SK-N-SH (cell line): ENCODE measurements at regions not wholly inside any gene's neighbourhood (a gene's known extent, or its start where the extent isn't known, plus 50 kb on each side); places are given as distances from the start of the nearest gene placed in this dataset.
A peak's percentile ranks its signal among the peaks of the same experiment; 100 is the strongest.

Experiments used
- CTCF ChIA-PET: fragments of 300-600, 350-600 bp; formaldehyde crosslinking; extraction: SDS; loops from one replicate; lab custom pipeline; 2021; lab: Yijun Ruan, JAX
- POLR2A ChIA-PET: fragments of 350-600 bp; sonication (Branson Sonifier 250); formaldehyde crosslinking; extraction: SDS; loops from one replicate; lab custom pipeline; 2020; ENCODE audit warnings: antibody characterized with exemption, inconsistent platforms; lab: Yijun Ruan, JAX
- DNase-seq: peaks from one replicate; pipeline ENCODE4 v3.0.0; 2012
- H2AFZ ChIP-seq: fragments of 200-600 bp; sonication (generic); 2 replicates; pipeline ENCODE4 v1.8.1; 2016; ENCODE audit warnings: antibody characterized with exemption, mild to moderate bottlenecking, low read depth
- H3F3A ChIP-seq: fragments of 200-600 bp; sonication (generic); replicated peaks from 2 replicates; pipeline ENCODE3; 2016; ENCODE audit warnings: antibody characterized with exemption, mild to moderate bottlenecking; ENCODE audit not compliant: insufficient read depth
- H3K27ac ChIP-seq, 2 experiments: fragments of 200-500 bp in 1 of 2; fragments of 200-600 bp in 1 of 2; sonication (Bioruptor generic) in 1 of 2; sonication (generic), shearing (Covaris generic) in 1 of 2; 2 replicates each; pipeline versions ENCODE4 v1.5.1 to v1.6.1; 2014 to 2016; ENCODE audit warnings: low read depth in 2 of 2, inconsistent platforms in 1 of 2, low read length in 1 of 2, mild to moderate bottlenecking in 1 of 2, mixed read lengths in 1 of 2
- H3K27me3 ChIP-seq: fragments of 200-600 bp; sonication (generic), shearing (Covaris generic); 2 replicates; pipeline ENCODE4 v1.6.1; 2016; ENCODE audit warnings: mixed run types; ENCODE audit not compliant: insufficient read depth
- H3K36me3 ChIP-seq, 2 experiments: fragments of 200-500 bp in 1 of 2; fragments of 200-600 bp in 1 of 2; sonication (Bioruptor generic) in 1 of 2; sonication (generic) in 1 of 2; replicated peaks in 1 of 2; 2 replicates each; pipeline versions ENCODE3 to v1.5.1; 2014 to 2016; ENCODE audit warnings: low read length in 1 of 2, mild to moderate bottlenecking in 1 of 2; ENCODE audit not compliant: insufficient read depth in 2 of 2, control insufficient read depth in 1 of 2
- H3K4me1 ChIP-seq, 2 experiments: fragments of 200-500 bp in 1 of 2; fragments of 200-600 bp in 1 of 2; sonication (Bioruptor generic) in 1 of 2; sonication (generic), shearing (Covaris generic) in 1 of 2; 2 replicates each; pipeline versions ENCODE4 v1.5.1 to v1.6.1; 2014 to 2016; ENCODE audit warnings: low read depth in 1 of 2, low read length in 1 of 2, mixed run types in 1 of 2; ENCODE audit not compliant: insufficient read depth in 2 of 2, control insufficient read depth in 1 of 2
- H3K4me2 ChIP-seq: fragments of 200-600 bp; sonication (generic), shearing (Covaris generic); 2 replicates; pipeline ENCODE4 v1.6.1; 2017; ENCODE audit warnings: mixed run types
- H3K4me3 ChIP-seq, 2 experiments: fragments of 200-500 bp in 1 of 2; fragments of 200-600 bp in 1 of 2; sonication (Bioruptor generic) in 1 of 2; sonication (generic), shearing (Covaris generic) in 1 of 2; 2 replicates each; pipeline versions ENCODE4 v1.5.1 to v1.8.1; 2014 to 2016; ENCODE audit warnings: low read depth in 2 of 2, inconsistent platforms in 1 of 2, low read length in 1 of 2, mild to moderate bottlenecking in 1 of 2, mixed read lengths in 1 of 2, moderate library complexity in 1 of 2
- H3K79me2 ChIP-seq: fragments of 200-600 bp; sonication (generic); 2 replicates; pipeline ENCODE4 v1.8.1; 2017; ENCODE audit warnings: mild to moderate bottlenecking; ENCODE audit not compliant: insufficient read depth
- H3K9ac ChIP-seq: fragments of 200-600 bp; sonication (generic); 2 replicates; pipeline ENCODE4 v1.6.1; 2017; ENCODE audit warnings: mixed run types
- H3K9me2 ChIP-seq: fragments of 200-600 bp; sonication (generic); 2 replicates; pipeline ENCODE4 v1.6.1; 2017; ENCODE audit warnings: mixed run types
- H3K9me3 ChIP-seq: fragments of 200-600 bp; sonication (generic); 2 replicates; pipeline ENCODE4 v1.6.1; 2017; ENCODE audit warnings: mixed run types, mild to moderate bottlenecking, moderate library complexity
- H4K20me1 ChIP-seq: fragments of 200-600 bp; sonication (generic); 2 replicates; pipeline ENCODE4 v1.6.1; 2017; ENCODE audit warnings: mild to moderate bottlenecking, mixed run types; ENCODE audit not compliant: insufficient read depth
- ELF1 ChIP-seq: IDR thresholded peaks from 2 replicates; pipeline ENCODE4 v1.4.0; 2012
- GABPA ChIP-seq: IDR thresholded peaks from 2 replicates; pipeline ENCODE4 v1.4.0; 2012; ENCODE audit warnings: low read depth, mild to moderate bottlenecking
- IRF3 ChIP-seq: fragments of 150-350 bp; IDR thresholded peaks from 2 replicates; pipeline ENCODE4 v1.6.1; 2016; ENCODE audit warnings: mild to moderate bottlenecking, low read depth, low read length
- JUND ChIP-seq: IDR thresholded peaks from 2 replicates; pipeline ENCODE4 v1.4.0; 2012
- NFIC ChIP-seq: IDR thresholded peaks from 2 replicates; pipeline ENCODE4 v1.4.0; 2012; ENCODE audit warnings: borderline replicate concordance
- NRF1 ChIP-seq: IDR thresholded peaks from 2 replicates; pipeline ENCODE4 v1.6.1; 2012; ENCODE audit warnings: low read depth, mild to moderate bottlenecking, low read length
- POLR2AphosphoS5 ChIP-seq: IDR thresholded peaks from 2 replicates; pipeline ENCODE4 v1.6.1; 2012; ENCODE audit warnings: low read depth, low read length
- RCOR1 ChIP-seq: fragments of 150-350 bp; IDR thresholded peaks from 2 replicates; pipeline ENCODE4 v1.6.1; 2017; ENCODE audit warnings: antibody characterized with exemption, low read length
- REST ChIP-seq: IDR thresholded peaks from 2 replicates; pipeline ENCODE4 v1.6.1; 2012; ENCODE audit warnings: mild to moderate bottlenecking, low read depth, low read length, moderate library complexity
- RFX5 ChIP-seq: IDR thresholded peaks from 2 replicates; pipeline ENCODE4 v1.6.1; 2012; ENCODE audit warnings: mild to moderate bottlenecking, improper control_type of control experiment, low read length
- RXRA ChIP-seq: IDR thresholded peaks from 2 replicates; pipeline ENCODE4 v1.4.0; 2012; ENCODE audit warnings: low read depth, mild to moderate bottlenecking, borderline replicate concordance
- TAF1 ChIP-seq: IDR thresholded peaks from 2 replicates; pipeline ENCODE4 v1.6.1; 2012; ENCODE audit warnings: low read depth, mild to moderate bottlenecking, low read length, moderate library complexity, borderline replicate concordance
- TEAD4 ChIP-seq: IDR thresholded peaks from 2 replicates; pipeline ENCODE4 v1.4.0; 2012; ENCODE audit warnings: mild to moderate bottlenecking, borderline replicate concordance; ENCODE audit not compliant: insufficient read depth
- WGBS: methylation state at CpG from one replicate; pipeline ENCODE4 v1.1.6; 2017; ENCODE audit warnings: low lambda C conversion rate; 5-methylcytosine and 5-hydroxymethylcytosine counted together

- ChIA-PET POLR2A (no interaction called here), CTCF (interaction anchor here (1.2 kb wide), 1 partner anchor 68 kb away, joined by 4 read pairs; no protein-coding TSS in a partner anchor)
- H3K4me3 ChIP-seq: no peak overlapping the region; a peak in 1 of 4 replicates
- H3K9me2 ChIP-seq: no peaks in the 10 kb centered on the region
- no peaks in the 10 kb centered on the region for H4K20me1 ChIP-seq
- H2AFZ ChIP-seq: no peak overlapping the region
- H3K9ac ChIP-seq: no peak overlapping the region
- WGBS: 14% methylated on average over 9 of the region's 13 CpGs
- H3K4me1 ChIP-seq: no peaks in the 10 kb centered on the region
- no peaks in the 10 kb centered on the region for H3F3A ChIP-seq
- no peak overlapping the region for H3K27ac ChIP-seq
- H3K4me2 ChIP-seq: no peak overlapping the region
- DNase-seq: peak; percentile 14
- no peaks in the 10 kb centered on the region for H3K9me3 ChIP-seq
- H3K79me2 ChIP-seq: no peaks in the 10 kb centered on the region
- no peak for TF ChIP-seq POLR2AphosphoS5
- no peak for TF ChIP-seq RCOR1
- TF ChIP-seq REST: no peak
- TF ChIP-seq GABPA: no peak
- TF ChIP-seq NFIC: no peak
- TF ChIP-seq NRF1: no peak
- no peak for TF ChIP-seq IRF3
- no peak for TF ChIP-seq JUND
- no peak for TF ChIP-seq RFX5
- no peak for TF ChIP-seq TEAD4
- TF ChIP-seq TAF1: no peak
- H3K36me3 ChIP-seq: no peaks in the 10 kb centered on the region
- peaks cover 5% of the 10 kb centered on the region; the same call in 1 of the 2 replicates for H3K27me3 ChIP-seq
Measured at GRCh38 chr15:59792359-59792758, 103.2 kb upstream of the BNIP2 start.

GRCh38 chr15:59791755-59792154 lies 102.6 kb upstream of the BNIP2 start:
- H2AFZ ChIP-seq: no peak overlapping the region
- POLR2A ChIA-PET: no interaction called here
- H3F3A ChIP-seq: no peaks in the 10 kb centered on the region
- no peaks in the 10 kb centered on the region for H4K20me1 ChIP-seq
- H3K27ac ChIP-seq: no peak overlapping the region
- no peaks in the 10 kb centered on the region for H3K9me2 ChIP-seq
- CTCF ChIA-PET: interaction anchor here (1.0 to 1.2 kb wide), 2 partner anchors 12 to 68 kb away, joined by 3 to 4 read pairs; no protein-coding TSS in a partner anchor
- H3K9ac ChIP-seq: no peak overlapping the region
- no peak overlapping the region for H3K4me2 ChIP-seq
- TF ChIP-seq ELF1 (no peak), RXRA (no peak)
- TF ChIP-seq, all 33 proteins: peak for 0
- Histone ChIP-seq H3K4me1 (no peaks in the 10 kb centered on the region), H3K9me3 (no peaks in the 10 kb centered on the region), H3K4me3 (no peak overlapping the region), H3K27me3 (peaks cover 5% of the 10 kb centered on the region; the same call in 1 of the 2 replicates), H3K79me2 (no peaks in the 10 kb centered on the region), H3K36me3 (no peaks in the 10 kb centered on the region)
- 20% methylated on average over 1 of the region's 3 CpGs for WGBS
- DNase-seq: no peak
